PC-3 (cell line): ENCODE measurements at regions not wholly inside any gene's neighbourhood (a gene's known extent, or its start where the extent isn't known, plus 50 kb on each side); places are given as distances from the start of the nearest gene placed in this dataset.

Experiments used
- ATAC-seq: fragments of 200-7000 bp; cut with Tn5 transposase; 2 replicates; pipeline ENCODE4 v1.9.1; 2020; ENCODE audit warnings: mild to moderate bottlenecking, moderate library complexity
- BruUV-seq: library from RNA; stranded (reverse); fragments of 400-500 nt; replicated peaks from 2 replicates; lab custom pipeline; 2021; lab: Mats Ljungman, UMichigan
- CTCF ChIA-PET: fragments of 300-600 bp; sonication (Branson Sonifier 250); formaldehyde crosslinking; loops from one replicate; lab custom pipeline; 2022; ENCODE audit warnings: antibody characterized with exemption; lab: Charles Lee
- POLR2A ChIA-PET: fragments of 300-600 bp; sonication (Branson Sonifier 250); formaldehyde crosslinking; loops from one replicate; lab custom pipeline; 2022; ENCODE audit warnings: antibody characterized with exemption; ENCODE audit not compliant: unreplicated experiment; lab: Charles Lee
- DNase-seq: peaks from one replicate; pipeline ENCODE4 v3.0.0-alpha.2; 2015
- H2AFZ ChIP-seq: fragments of 300-600 bp; sonication (generic); 2 replicates; pipeline ENCODE4 v1.6.0; 2016; ENCODE audit warnings: antibody characterized with exemption, low read length
- H3F3A ChIP-seq: fragments of 300-600 bp; sonication (generic); one replicate; pipeline ENCODE4 v1.6.0; 2017; ENCODE audit warnings: antibody characterized with exemption, low read length, control low read depth, mild to moderate bottlenecking; ENCODE audit not compliant: unreplicated experiment
- H3K27ac ChIP-seq: fragments of 300-600 bp; sonication (generic); 2 replicates; pipeline ENCODE4 v1.5.1; 2016; ENCODE audit warnings: mild to moderate bottlenecking, low read length
- H3K27me3 ChIP-seq: fragments of 300-600 bp; sonication (generic); 2 replicates; pipeline ENCODE4 v1.6.1; 2016; ENCODE audit warnings: low read length, mixed read lengths
- H3K36me3 ChIP-seq: fragments of 300-600 bp; sonication (generic); 2 replicates; pipeline ENCODE4 v1.6.1; 2016; ENCODE audit warnings: low read depth, mixed run types, low read length, mixed read lengths
- H3K4me1 ChIP-seq: fragments of 300-600 bp; sonication (generic); 2 replicates; pipeline ENCODE4 v1.5.1; 2016; ENCODE audit warnings: low read length; ENCODE audit not compliant: insufficient read depth
- H3K4me2 ChIP-seq: fragments of 300-600 bp; sonication (generic); 2 replicates; pipeline ENCODE4 v1.6.0; 2016; ENCODE audit warnings: low read length
- H3K4me3 ChIP-seq: fragments of 300-600 bp; sonication (generic); 2 replicates; pipeline ENCODE4 v1.5.1; 2016; ENCODE audit warnings: mild to moderate bottlenecking, low read length, mixed read lengths
- H3K79me2 ChIP-seq: fragments of 300-600 bp; sonication (generic); 2 replicates; pipeline ENCODE4 v1.6.1; 2017; ENCODE audit warnings: low read length, mixed read lengths
- H3K9ac ChIP-seq: fragments of 300-600 bp; sonication (generic); 2 replicates; pipeline ENCODE4 v1.6.0; 2016; ENCODE audit warnings: mild to moderate bottlenecking, low read length
- H3K9me2 ChIP-seq: fragments of 300-600 bp; sonication (generic); replicated peaks from 2 replicates; pipeline ENCODE4 v1.6.1; 2016; ENCODE audit warnings: mixed run types, low read length, mixed read lengths
- H3K9me3 ChIP-seq: fragments of 300-600 bp; sonication (generic); 2 replicates; pipeline ENCODE4 v1.6.1; 2016; ENCODE audit warnings: low read length, mixed read lengths
- H4K20me1 ChIP-seq: fragments of 300-600 bp; sonication (generic); 2 replicates; pipeline ENCODE4 v1.6.1; 2016; ENCODE audit warnings: low read length, mixed read lengths
- CTCF ChIP-seq: fragments of 300-600 bp; sonication (generic); conservative IDR thresholded peaks from 2 replicates; pipeline ENCODE4 v1.5.1; 2017; ENCODE audit warnings: antibody characterized with exemption, low read depth, mild to moderate bottlenecking, low read length
- EZH2 ChIP-seq: fragments of 300-600 bp; sonication (generic); IDR thresholded peaks from one replicate; pipeline ENCODE4 v1.6.1; 2017; ENCODE audit warnings: antibody characterized with exemption, mild to moderate bottlenecking, low read length; ENCODE audit not compliant: unreplicated experiment
- EZH2phosphoT487 ChIP-seq: fragments of 300-600 bp; sonication (generic); IDR thresholded peaks from 2 replicates; pipeline ENCODE4 v1.6.1; 2018; ENCODE audit warnings: mild to moderate bottlenecking, antibody characterized with exemption, low read length, borderline replicate concordance
- intact Hi-C: fragments of 100-400 bp; cut with micrococcal nuclease; formaldehyde crosslinking; loops from 2 replicates; pipeline ENCODE4 v1.9.0; 2023

- ChIA-PET CTCF (no interaction called here), POLR2A (no interaction called here)
- Histone ChIP-seq H3K9me3 (no peaks in the 10 kb centered on the region), H3K79me2 (no peaks in the 10 kb centered on the region), H2AFZ (no peak overlapping the region), H3K4me3 (no peak overlapping the region), H3F3A (no peaks in the 10 kb centered on the region), H3K9me2 (no peaks in the 10 kb centered on the region), H3K9ac (no peak overlapping the region), H3K27ac (no peak overlapping the region), H3K36me3 (no peaks in the 10 kb centered on the region), H3K27me3 (no peaks in the 10 kb centered on the region), H3K4me1 (no peaks in the 10 kb centered on the region), H3K4me2 (no peak overlapping the region), H4K20me1 (no peaks in the 10 kb centered on the region)
- intact Hi-C loops: no loop called here
- BruUV-seq: no TSS peak
- TF ChIP-seq EZH2 (no peak), CTCF (no peak), EZH2phosphoT487 (no peak)
- DNase-seq (no peak), ATAC-seq (no peak)
These were observed 903.8 kb downstream of the BCL11B start for GRCh38 chr14:98368221-98368620.

GRCh38 chr14:98368916-98369315 lies 903.1 kb downstream of the BCL11B start:
- no peak overlapping the region for H3K27ac ChIP-seq
- no peak overlapping the region for H3K9ac ChIP-seq
- H3K27me3 ChIP-seq: no peaks in the 10 kb centered on the region
- no peaks in the 10 kb centered on the region for H3K4me1 ChIP-seq
- ATAC-seq (no peak), DNase-seq (no peak)
- POLR2A ChIA-PET: no interaction called here
- BruUV-seq: no TSS peak
- H4K20me1 ChIP-seq: no peaks in the 10 kb centered on the region
- H3K36me3 ChIP-seq: no peaks in the 10 kb centered on the region
- no peaks in the 10 kb centered on the region for H3F3A ChIP-seq
- CTCF ChIA-PET: no interaction called here
- no peak overlapping the region for H3K4me2 ChIP-seq
- H3K79me2 ChIP-seq: no peaks in the 10 kb centered on the region
- TF ChIP-seq CTCF (no peak), EZH2phosphoT487 (no peak), EZH2 (no peak)
- intact Hi-C loops: no loop called here
- no peak overlapping the region for H3K4me3 ChIP-seq
- H2AFZ ChIP-seq: no peak overlapping the region
- H3K9me3 ChIP-seq: no peaks in the 10 kb centered on the region
- no peaks in the 10 kb centered on the region for H3K9me2 ChIP-seq

- ChIA-PET CTCF (no interaction called here), POLR2A (no interaction called here)
- Histone ChIP-seq H3F3A (no peaks in the 10 kb centered on the region), H3K4me3 (no peak overlapping the region), H3K9me3 (no peaks in the 10 kb centered on the region), H2AFZ (no peak overlapping the region), H3K9ac (no peak overlapping the region), H3K9me2 (no peaks in the 10 kb centered on the region), H4K20me1 (no peaks in the 10 kb centered on the region), H3K27ac (no peak overlapping the region), H3K4me2 (no peak overlapping the region), H3K27me3 (no peaks in the 10 kb centered on the region), H3K36me3 (no peaks in the 10 kb centered on the region), H3K79me2 (no peaks in the 10 kb centered on the region), H3K4me1 (no peaks in the 10 kb centered on the region)
- no TSS peak for BruUV-seq
- no peak for ATAC-seq
- TF ChIP-seq EZH2phosphoT487 (no peak), CTCF (no peak), EZH2 (no peak)
- intact Hi-C loops: no loop called here
- no peak for DNase-seq
These were observed 902.7 kb downstream of the BCL11B start for GRCh38 chr14:98369344-98369743.
